Memory B cell (primary cell): ENCODE measurements at regions not wholly inside any gene's neighbourhood (a gene's known extent, or its start where the extent isn't known, plus 50 kb on each side); places are given as distances from the start of the nearest gene placed in this dataset.

ENCODE experiments used
- ATAC-seq: fragments of 150-1000 bp; cut with Tn5 transposase; 2 replicates; pipeline ENCODE4 v1.10.0; 2021; ENCODE audit warnings: low read depth, mild to moderate bottlenecking, moderate library complexity
- DNase-seq, 2 donors: peaks; one replicate each; pipeline ENCODE4 v3.0.0; 2022; ENCODE audit warnings: low spot score in 2 of 2
- H3K27ac Mint-ChIP-seq: one replicate; pipeline ENCODE4 v1.8.0; 2022; ENCODE audit warnings: mild to moderate bottlenecking, moderate library complexity, mixed read lengths
- H3K27me3 Mint-ChIP-seq: one replicate; pipeline ENCODE4 v1.8.0; 2022; ENCODE audit warnings: mixed read lengths
- H3K36me3 Mint-ChIP-seq: one replicate; pipeline ENCODE4 v1.8.0; 2022; ENCODE audit warnings: mild to moderate bottlenecking, mixed read lengths
- H3K4me1 Mint-ChIP-seq: one replicate; pipeline ENCODE4 v1.8.0; 2022; ENCODE audit warnings: mixed read lengths
- H3K4me3 Mint-ChIP-seq: one replicate; pipeline ENCODE4 v1.8.0; 2022; ENCODE audit warnings: mild to moderate bottlenecking, moderate library complexity, mixed read lengths
- H3K9me3 Mint-ChIP-seq: one replicate; pipeline ENCODE4 v1.8.0; 2022; ENCODE audit warnings: mixed read lengths

- Mint-ChIP-seq H3K36me3 (no peaks in the 10 kb centered on the region), H3K4me1 (no peaks in the 10 kb centered on the region), H3K27ac (no peak overlapping the region), H3K4me3 (no peak overlapping the region), H3K9me3 (no peaks in the 10 kb centered on the region), H3K27me3 (peaks cover 10% of the 10 kb centered on the region)
- DNase-seq: no peak
- ATAC-seq: no peak
Observed at GRCh38 chr5:34516166-34516565, 140.0 kb upstream of the RAI14 start.

DNA sequence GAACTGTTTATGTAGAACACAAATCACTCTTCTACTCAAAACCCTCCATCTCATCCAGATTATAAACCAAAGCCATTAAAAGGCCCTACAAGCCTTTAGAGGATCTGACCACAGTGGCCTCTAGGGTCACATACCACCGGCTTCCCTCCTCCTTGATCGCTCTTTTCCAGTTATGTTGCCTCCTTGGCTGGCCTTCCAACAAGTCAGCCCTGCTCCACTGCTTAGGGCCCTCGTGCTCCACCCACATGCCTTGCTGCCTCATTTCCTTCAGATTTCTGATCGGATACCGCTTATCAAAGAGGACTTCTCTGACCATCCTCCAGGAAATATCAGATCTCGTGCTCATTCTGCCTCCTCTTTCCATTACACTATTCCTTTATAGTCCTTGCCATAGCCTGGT, 139.4 kb upstream of the RAI14 start:
- no peaks in the 10 kb centered on the region for H3K4me1 Mint-ChIP-seq
- peaks cover 10% of the 10 kb centered on the region for H3K27me3 Mint-ChIP-seq
- ATAC-seq (no peak), DNase-seq (no peak)
- no peak overlapping the region for H3K4me3 Mint-ChIP-seq
- no peaks in the 10 kb centered on the region for H3K9me3 Mint-ChIP-seq
- H3K36me3 Mint-ChIP-seq: no peaks in the 10 kb centered on the region
- no peak overlapping the region for H3K27ac Mint-ChIP-seq

- no peaks in the 10 kb centered on the region for H3K9me3 Mint-ChIP-seq
- peaks cover 8% of the 10 kb centered on the region for H3K27me3 Mint-ChIP-seq
- no peak overlapping the region for H3K27ac Mint-ChIP-seq
- ATAC-seq (no peak), DNase-seq (no peak)
- H3K4me3 Mint-ChIP-seq: no peak overlapping the region
- no peaks in the 10 kb centered on the region for H3K36me3 Mint-ChIP-seq
- H3K4me1 Mint-ChIP-seq: no peaks in the 10 kb centered on the region
Observed at GRCh38 chr5:34517249-34517648, 138.9 kb upstream of the RAI14 start.

DNA sequence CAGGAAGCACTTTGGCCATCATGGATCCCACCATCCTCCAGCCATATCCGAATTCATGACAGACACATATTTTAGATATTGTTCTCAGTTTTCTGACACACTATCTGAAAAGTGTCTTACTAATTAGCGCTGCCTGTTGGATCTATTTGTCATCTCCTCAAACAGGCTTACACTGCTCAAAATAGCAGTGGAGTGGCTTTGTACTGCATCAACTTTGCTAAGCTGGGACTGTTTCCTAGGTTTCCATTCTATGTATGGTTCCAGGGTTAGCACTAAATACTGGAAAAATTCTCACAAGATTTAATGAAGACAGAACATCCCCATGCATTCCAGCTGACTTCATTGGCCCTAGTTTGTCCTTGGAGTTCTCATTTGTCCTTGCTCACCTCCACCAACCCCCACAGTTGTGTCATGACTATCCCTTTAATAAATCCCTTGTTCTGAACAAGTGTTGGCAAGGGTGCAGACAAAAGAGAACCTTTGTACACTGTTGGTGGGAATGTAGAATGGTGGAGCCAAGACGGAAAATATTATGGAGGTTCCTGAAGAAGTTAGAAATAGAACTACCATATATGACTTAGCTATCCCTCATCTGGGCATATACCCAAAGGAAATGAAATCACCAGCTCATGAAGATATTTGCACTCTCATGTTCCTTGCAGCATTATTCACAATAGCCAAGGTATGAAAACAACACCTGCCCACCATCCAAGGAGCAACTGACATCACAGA, 136.5 kb upstream of the RAI14 start:
- ATAC-seq (no peak), DNase-seq (no peak)
- Mint-ChIP-seq H3K4me1 (peaks cover 3% of the 10 kb centered on the region), H3K9me3 (no peaks in the 10 kb centered on the region), H3K36me3 (no peaks in the 10 kb centered on the region), H3K27ac (no peak overlapping the region), H3K27me3 (peaks cover 8% of the 10 kb centered on the region), H3K4me3 (no peak overlapping the region)

DNA sequence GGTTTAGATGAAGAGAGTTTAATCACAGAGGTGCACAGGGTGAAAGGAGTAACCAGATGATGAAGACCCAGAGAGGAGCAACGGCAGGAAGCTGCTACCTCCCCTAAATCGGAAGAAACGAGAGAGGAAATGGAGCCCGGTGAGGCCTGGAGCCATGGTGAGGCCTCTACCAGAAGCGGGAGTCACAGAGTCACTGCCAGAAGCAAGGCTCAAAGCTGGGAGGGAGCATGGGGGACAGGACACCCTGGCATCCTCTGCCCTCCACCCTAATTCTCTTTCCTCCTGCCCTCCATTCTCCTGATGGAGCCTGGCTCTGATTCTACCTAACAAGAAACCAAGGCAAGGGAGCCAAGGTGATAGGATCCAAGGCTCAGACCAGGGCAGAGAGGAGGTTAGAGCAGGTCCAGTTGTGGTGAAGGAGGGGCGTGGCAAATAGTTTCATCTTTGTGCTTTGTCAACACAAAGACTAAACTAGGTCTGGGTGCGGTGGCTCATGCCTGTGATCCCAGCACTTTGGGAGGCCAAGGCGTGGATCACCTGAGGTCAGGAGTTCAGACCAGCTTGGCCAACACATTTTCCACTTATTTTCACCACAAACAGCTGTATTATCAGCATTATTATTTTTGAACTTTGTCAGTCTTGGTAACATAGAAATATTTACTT, 134.4 kb upstream of the RAI14 start:
- H3K9me3 Mint-ChIP-seq: no peaks in the 10 kb centered on the region

DNA sequence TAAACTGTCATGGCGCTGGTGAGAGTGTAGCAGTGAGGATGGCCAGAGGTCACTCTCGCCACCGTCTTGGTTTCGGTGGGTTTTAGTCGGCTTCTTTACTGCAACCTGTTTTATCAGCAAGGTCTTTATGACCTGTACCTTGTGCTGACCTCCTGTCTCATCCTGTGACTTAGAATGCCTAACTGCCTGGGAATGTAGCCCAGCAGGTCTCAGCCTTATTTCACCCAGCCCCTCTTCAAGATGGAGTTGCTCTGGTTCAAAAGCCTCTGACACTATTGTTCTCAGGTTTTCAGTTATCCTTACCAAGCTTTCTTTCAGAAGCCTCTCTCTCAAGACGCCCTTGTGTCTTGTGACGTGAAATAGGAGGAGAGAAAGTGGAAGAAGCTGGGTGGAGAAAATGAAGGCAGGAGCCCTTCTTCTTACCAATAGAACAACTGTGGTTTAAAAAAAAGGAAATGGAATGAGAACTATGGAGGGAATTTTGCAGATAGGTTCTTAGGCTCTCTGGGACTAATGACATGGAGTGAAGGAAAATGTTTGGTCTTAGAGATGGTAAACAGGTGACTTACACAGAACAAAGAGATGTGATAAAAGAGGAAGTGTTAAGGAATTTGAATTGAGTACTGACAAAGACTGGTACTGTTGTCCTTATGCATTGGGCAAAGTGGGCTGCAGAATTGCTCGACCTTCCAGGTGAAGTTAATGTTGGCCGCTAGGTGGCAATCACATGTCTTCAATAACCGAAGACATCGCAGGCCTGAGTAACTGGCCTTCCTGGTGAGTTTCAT, 133.3 kb upstream of the RAI14 start:
- ATAC-seq: peak; percentile 74

More for the DNA sequence above, 134.4 kb upstream of the RAI14 start:
- H3K4me1 Mint-ChIP-seq: peaks cover 3% of the 10 kb centered on the region
- no peaks in the 10 kb centered on the region for H3K36me3 Mint-ChIP-seq
- no peak for DNase-seq
- peaks cover 6% of the 10 kb centered on the region for H3K27me3 Mint-ChIP-seq
- no peak overlapping the region for H3K4me3 Mint-ChIP-seq
- ATAC-seq: no peak
- H3K27ac Mint-ChIP-seq: no peak overlapping the region

DNA sequence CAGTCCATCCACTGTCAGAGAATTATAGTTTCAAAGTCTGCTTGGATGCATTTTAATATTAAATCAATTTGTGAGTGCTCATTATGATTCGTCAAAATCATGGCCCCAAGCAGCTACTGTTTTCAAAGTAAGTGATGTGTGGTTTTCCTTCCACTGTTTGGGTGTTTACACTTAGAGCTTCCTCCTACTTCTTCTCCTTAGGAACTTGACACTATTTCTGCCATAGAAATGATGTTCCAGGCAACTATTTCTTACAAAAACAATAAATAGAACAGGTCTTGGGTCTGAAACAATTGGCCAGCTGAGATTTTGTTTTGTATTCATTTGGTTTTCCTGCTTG, 132.8 kb upstream of the RAI14 start:
- peaks cover 2% of the 10 kb centered on the region for H3K27me3 Mint-ChIP-seq
- H3K27ac Mint-ChIP-seq: no peak overlapping the region
- no peak for ATAC-seq
- peaks cover 3% of the 10 kb centered on the region for H3K4me1 Mint-ChIP-seq
- DNase-seq: no peak
- H3K9me3 Mint-ChIP-seq: no peaks in the 10 kb centered on the region
- no peaks in the 10 kb centered on the region for H3K36me3 Mint-ChIP-seq
- no peak overlapping the region for H3K4me3 Mint-ChIP-seq

More for the DNA sequence above, 133.3 kb upstream of the RAI14 start:
- no peaks in the 10 kb centered on the region for H3K36me3 Mint-ChIP-seq
- H3K4me1 Mint-ChIP-seq: peaks cover 3% of the 10 kb centered on the region
- no peak overlapping the region for H3K4me3 Mint-ChIP-seq
- peaks cover 2% of the 10 kb centered on the region for H3K27me3 Mint-ChIP-seq
- no peaks in the 10 kb centered on the region for H3K9me3 Mint-ChIP-seq
- DNase-seq: peak; percentile 44 to 50
- H3K27ac Mint-ChIP-seq: no peak overlapping the region

DNA sequence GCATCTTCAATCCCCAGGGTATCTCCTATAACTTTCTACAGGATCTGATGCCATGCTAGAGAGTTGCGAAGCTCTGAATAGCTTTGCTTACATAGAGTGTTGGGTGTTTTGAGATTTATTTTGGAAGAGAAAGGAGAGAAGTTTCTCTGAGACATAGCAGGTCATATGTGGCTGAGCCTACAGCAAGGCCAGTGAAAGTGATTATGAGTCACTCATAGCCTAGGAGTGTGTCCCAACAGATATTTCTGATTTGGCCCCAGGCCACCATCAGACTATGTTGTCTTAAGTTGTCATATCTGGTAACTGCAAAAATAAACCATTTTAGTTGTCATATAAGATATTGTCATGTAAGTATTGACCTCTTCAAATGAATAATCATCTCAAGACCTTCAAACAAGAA, 132.0 kb upstream of the RAI14 start:
- no peak overlapping the region for H3K4me3 Mint-ChIP-seq
- DNase-seq: no peak

DNA sequence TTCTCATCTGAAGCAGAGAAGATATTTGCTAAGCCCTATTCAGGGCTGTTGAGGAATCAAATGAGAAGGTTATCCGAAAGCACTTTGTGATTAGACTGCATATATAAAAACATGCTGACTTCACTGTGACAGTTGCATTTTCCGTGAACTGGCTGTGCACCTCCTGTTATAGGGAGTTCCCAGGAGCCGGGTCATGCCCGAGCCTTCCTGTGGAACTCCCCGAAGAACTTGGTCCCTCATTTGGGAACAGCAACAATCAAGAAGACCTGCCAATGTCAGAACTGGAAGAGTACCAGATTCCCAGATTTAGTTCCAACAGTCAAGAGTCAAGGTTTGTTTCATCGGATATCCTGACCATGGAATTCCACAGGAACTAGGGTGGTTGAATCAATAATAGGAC, 130.4 kb upstream of the RAI14 start:
- H3K4me3 Mint-ChIP-seq: no peak overlapping the region
- H3K9me3 Mint-ChIP-seq: no peaks in the 10 kb centered on the region
- H3K27ac Mint-ChIP-seq: no peak overlapping the region
- ATAC-seq (no peak), DNase-seq (no peak)
- no peaks in the 10 kb centered on the region for H3K27me3 Mint-ChIP-seq
- no peaks in the 10 kb centered on the region for H3K36me3 Mint-ChIP-seq
- H3K4me1 Mint-ChIP-seq: peaks cover 3% of the 10 kb centered on the region

More for the DNA sequence above, 132.0 kb upstream of the RAI14 start:
- Mint-ChIP-seq H3K27ac (no peak overlapping the region), H3K27me3 (peaks cover under 1% of the 10 kb centered on the region), H3K9me3 (no peaks in the 10 kb centered on the region), H3K4me1 (peaks cover 3% of the 10 kb centered on the region), H3K36me3 (no peaks in the 10 kb centered on the region)
- no peak for ATAC-seq

DNA sequence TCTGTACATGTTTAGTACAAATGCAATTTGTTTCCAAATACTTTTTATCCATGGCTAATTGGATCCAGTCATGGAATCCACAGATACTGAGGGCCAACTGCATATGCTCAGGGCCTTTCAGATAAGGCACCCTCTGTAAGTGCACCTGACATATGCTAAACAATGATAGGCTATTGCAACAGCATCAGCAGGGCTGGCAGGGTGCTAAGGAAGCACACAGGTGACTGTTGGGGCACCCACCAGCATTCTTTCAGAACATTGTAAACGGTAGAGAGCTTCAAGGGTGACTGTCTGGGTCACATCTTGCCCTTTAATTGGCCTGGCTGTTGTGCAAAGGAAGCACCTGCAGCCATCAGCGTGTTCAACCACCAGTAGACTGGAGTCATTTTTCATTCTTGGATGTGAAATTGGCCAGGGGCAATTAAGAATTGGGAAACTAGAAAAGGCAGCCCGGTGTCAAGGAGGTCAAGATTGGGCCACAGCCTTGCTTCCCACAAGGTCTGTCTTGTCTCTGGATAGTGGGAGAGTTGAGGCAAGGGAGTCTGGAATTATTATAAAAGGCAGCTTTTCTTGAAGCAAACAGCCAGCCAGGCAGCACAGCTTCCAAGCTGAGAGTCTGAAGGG, 129.3 kb upstream of the RAI14 start:
- Mint-ChIP-seq H3K9me3 (no peaks in the 10 kb centered on the region), H3K4me1 (peaks cover 3% of the 10 kb centered on the region), H3K27ac (no peak overlapping the region), H3K4me3 (no peak overlapping the region), H3K36me3 (no peaks in the 10 kb centered on the region), H3K27me3 (no peaks in the 10 kb centered on the region)
- ATAC-seq: no peak
- no peak for DNase-seq

DNA sequence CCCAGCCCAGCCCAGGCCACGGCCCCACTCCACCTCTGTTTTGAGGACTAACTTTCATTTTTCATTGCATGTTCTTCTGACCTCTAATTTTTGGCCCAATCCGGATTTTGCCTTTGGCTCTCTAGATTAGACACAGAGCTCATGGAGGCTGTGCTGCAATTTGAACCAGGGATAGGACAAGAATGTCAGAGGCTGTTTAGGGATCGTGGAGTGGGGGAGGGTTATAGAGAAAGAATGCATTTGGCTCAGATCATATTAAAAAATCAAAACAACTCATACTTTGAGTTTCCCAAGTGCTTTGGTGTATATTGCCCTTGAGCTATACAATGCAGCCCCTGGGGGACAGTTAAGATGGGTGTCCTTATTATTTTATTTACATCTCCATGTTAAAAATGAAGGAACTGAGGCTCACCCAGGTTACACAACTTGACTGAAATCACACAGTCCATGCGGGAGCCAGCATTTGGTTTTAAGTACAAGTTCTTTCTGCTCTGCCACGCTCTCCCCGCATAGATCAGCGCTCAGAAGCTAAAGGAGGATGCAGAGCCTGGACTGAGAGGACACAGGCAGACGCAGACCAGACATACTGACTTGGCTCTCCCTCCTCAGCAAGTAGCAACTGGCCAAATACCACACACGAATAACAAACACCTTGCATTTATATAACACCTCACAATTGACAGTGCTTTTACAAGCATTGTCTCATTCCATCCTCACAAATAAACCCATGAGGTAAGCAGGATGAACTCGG, 126.4 kb upstream of the RAI14 start:
- H3K27me3 Mint-ChIP-seq: no peaks in the 10 kb centered on the region
- ATAC-seq: no peak
- no peak for DNase-seq
- H3K4me1 Mint-ChIP-seq: no peaks in the 10 kb centered on the region
- H3K27ac Mint-ChIP-seq: no peak overlapping the region
- no peaks in the 10 kb centered on the region for H3K36me3 Mint-ChIP-seq
- H3K9me3 Mint-ChIP-seq: no peaks in the 10 kb centered on the region
- H3K4me3 Mint-ChIP-seq: no peak overlapping the region

DNA sequence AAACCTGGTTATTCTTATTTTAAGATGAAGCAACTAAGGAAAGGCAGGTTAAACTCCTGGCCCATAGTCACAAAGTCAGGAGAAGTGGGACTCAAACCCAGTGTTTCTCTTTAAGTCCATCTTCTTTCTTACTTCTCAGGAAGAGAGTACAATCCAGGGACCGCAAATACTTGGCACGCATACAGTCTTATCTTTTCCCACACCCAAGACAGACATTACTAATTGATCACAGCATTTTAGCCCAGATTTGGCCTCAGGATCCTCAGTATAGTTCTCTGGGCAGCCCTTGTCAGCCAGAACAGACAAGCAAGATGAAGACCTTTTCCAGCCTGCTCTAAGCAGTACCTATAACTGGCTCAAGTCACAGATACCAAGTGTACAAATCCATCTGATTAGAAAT, 125.5 kb upstream of the RAI14 start:
- Mint-ChIP-seq H3K4me1 (no peaks in the 10 kb centered on the region), H3K36me3 (no peaks in the 10 kb centered on the region), H3K4me3 (no peak overlapping the region), H3K9me3 (no peaks in the 10 kb centered on the region), H3K27ac (no peak overlapping the region), H3K27me3 (no peaks in the 10 kb centered on the region)
- ATAC-seq (no peak), DNase-seq (no peak)

DNA sequence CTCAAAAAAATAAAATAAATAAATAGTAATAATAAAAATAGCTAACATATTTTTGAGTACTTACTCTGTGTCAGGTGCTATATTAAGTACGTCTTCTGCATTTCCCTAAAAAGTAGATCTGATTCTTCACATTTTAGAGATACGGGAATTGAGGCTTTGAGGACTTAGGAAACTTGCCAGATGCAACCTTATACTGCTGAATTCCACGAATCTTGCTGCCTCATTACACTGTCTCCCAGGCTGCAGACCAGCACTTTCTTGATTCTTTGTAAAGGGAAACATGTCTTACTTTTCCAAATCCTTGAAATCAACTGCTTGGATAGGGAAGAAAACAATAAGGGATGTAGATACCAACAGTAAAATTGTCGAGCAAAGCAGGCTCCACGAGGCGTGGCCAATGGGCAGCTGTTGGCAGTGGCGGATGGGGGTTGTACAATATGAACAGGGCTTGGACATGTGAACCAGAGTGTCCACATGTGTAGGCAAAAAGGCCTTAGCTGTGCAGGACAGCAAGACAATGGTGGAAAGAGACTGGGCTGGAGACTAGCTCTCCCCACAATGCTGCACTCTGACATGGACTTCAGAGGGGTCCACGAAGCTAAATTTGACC, 124.3 kb upstream of the RAI14 start:
- Mint-ChIP-seq H3K27ac (no peak overlapping the region), H3K4me1 (no peaks in the 10 kb centered on the region), H3K27me3 (no peaks in the 10 kb centered on the region), H3K36me3 (no peaks in the 10 kb centered on the region), H3K9me3 (no peaks in the 10 kb centered on the region), H3K4me3 (no peak overlapping the region)
- DNase-seq: no peak
- no peak for ATAC-seq
